Activated CD4-positive, CD25-positive, alpha-beta regulatory T cell treated with anti-CD3 and anti-CD28 coated beads, Interleukin-2, amount 50 U/mL, for 16 hours (primary cell): ENCODE measurements at regions not wholly inside any gene's neighbourhood (a gene's known extent, or its start where the extent isn't known, plus 50 kb on each side); places are given as distances from the start of the nearest gene placed in this dataset.

Source experiments
- DNase-seq: peaks from one replicate; pipeline ENCODE4 v3.0.0-alpha.2; 2020; ENCODE audit warnings: low read depth, low spot score

DNA sequence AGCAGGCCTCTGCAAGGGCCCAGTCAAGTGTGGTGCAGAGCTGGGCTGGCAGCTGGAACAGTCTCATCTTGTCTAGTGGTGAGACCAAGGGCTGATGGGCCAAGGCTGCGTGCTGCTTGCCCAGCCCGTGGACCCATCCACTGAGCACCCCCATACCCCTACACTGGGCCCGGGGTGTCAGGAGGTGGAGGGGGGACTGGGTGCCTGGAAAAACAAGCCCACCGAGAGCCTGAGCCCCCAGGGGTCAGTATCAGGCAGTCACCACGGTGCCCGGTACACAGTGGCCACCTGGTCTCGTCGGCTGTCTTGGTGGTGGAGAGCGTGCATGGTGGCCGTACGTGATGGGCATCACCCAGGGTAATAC is 238.3 kb downstream of the SEC14L1 start:
- DNase-seq: no peak

DNA sequence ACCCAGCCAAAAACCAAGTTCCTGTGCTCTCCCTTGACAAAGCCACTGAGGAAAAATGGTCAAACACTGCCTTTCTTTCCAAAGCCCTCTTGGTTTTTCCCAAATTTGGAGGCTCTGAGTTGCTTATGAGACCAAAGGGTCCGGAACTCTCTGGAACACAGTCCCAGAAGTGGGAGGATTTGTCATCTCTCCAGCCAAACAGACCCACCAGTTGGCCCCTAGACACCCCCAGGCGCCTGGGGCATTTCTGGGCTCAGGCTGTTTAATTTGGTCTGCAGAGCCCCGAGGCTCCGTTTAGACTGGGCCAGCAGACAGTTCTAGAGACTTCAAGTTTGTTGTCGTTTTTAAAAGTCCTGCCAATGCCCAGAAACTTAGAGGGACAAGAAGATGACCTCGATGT is 239.1 kb downstream of the SEC14L1 start:
- no peak for DNase-seq

DNA sequence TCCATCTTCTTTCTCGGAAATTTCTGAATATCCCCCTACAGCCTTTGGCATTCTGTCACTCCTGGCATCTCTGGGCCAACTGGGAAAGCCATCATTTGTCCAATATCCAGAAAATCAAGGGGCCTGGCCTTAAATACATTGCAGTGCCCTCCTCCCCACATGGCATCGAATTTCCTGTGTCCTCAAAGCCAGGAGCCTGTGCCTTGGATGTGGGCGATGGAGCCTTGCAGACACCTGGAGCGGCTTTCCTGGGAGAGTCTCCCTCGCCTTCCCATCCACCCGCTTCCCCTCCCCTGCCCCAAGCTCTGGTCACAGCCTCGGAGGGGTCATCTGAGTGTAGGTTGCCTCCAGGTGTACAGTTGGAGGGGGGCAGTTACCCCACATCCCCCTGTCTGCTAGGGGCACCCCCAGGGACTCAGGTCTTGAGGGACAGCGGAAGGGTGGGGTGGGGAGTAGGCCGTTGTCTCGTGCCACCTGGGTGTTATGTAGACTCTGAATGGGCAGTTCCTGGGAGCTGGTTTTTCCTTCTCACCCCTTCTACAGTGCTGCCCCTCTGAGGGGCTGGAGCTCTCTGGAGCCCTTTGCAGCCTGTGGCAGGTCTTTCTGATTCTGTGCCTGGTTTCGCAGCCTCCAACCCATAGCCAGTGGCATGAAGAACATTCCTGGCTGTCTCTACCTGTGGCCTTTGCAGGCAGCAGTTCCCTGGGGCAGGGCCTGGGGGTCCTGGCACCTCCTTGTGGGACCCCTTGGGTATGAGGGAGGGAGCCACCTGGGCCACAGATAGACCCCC is 239.8 kb downstream of the SEC14L1 start:
- no peak for DNase-seq

DNA sequence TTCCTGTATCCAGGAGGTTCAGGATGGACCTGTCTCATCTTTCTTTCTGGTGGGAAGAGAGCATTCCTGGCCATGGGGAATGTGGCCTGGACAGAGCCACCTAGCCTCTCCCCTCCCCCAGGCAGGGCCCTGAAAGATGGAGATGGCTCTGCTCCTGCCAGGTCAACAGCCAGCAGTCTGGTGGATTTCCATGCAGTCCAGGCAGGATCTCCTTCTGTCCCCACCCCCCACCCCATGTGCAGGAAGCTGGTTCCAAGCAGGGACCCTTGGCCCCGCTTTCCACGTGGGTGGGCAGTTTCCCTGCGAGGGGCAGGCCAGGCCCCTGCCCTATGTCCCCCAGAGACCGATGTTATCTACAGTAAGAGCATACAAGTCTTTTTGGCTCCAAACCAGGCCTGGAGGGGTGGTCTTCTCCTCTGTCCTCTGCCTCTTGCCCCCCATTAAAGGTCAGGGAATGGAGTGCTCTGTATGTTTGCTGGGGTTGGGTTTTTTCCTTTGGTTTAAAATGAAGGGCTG is 240.5 kb downstream of the SEC14L1 start:
- no peak for DNase-seq

DNA sequence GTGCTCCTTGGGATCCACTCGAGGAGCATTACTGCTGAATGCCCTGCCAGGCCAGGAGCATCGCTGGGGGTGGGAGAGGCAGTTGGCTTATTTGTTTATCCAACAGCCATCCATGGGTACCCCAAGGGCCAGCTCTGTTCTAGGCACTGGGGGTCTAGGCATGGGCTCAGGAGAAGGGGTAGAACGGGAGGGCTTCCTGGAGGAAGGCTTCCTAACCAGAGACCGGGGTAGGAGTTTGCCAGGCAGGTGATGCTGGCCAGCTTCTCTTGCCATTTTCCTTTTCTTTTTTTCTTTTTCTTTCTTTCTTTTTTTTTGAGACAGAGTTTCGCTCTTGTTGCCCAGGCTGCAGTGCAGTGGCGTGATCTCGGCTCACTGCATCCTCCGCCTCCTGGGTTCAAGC is 241.0 kb downstream of the SEC14L1 start:
- DNase-seq: no peak

DNA sequence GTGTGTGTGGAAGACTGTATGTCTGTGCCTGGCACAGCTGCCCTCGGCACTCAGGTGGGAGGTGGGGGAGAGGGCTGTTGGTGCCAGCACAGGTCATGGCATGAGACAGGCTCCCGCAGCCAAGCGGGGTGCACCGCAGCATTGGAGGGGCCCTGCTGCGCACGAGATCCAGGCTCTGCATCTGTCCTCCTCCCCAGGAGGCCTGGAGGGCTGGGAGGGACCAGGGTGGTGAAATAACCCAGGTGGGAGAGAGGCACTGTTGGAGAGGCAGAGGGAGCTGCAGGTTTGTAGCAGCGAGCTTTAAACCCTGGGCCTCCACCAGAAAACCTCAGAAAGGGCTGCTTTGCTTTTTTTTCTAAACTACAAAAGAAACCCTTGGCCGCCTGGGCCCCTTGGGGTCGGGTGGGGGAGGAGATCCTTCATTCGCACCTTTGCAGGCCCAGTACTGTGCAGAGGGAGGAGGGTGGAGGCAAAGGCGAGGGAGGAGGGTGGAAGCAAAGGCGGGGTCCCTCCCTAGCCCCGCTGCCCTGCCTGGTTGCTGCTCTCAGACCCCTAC is 241.7 kb downstream of the SEC14L1 start:
- no peak for DNase-seq

DNA sequence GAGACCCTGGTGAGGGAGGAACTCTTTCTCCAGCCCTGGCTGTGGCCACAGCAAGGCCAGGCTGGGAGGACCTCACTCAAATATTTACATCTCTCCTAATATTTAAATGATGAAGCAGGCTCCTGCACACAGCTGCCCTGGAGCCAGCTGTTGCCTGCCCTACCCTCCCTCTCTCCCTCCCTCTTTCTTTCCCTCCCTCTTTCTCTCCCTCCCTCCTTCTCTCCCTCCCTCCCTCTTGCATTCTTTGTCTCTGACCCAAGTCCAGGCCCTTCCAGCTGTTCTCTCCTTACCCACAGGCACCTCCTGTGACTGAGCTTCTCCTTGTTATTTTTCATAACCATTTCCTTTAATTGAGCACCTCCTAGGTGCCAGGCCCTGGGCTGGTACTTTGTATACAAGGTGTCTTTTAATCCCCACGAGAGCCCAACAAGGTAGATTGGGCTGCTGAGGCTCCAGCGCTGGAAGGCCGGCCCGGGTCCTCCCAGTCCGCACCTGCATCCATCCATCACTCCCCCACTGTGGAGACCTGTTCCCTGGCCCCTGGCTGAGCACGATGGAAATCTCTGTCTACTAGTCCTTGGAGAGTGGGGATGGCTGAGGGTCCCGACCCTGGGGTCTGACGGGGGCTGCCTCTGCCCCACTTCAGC is 242.3 kb downstream of the SEC14L1 start:
- no peak for DNase-seq

DNA sequence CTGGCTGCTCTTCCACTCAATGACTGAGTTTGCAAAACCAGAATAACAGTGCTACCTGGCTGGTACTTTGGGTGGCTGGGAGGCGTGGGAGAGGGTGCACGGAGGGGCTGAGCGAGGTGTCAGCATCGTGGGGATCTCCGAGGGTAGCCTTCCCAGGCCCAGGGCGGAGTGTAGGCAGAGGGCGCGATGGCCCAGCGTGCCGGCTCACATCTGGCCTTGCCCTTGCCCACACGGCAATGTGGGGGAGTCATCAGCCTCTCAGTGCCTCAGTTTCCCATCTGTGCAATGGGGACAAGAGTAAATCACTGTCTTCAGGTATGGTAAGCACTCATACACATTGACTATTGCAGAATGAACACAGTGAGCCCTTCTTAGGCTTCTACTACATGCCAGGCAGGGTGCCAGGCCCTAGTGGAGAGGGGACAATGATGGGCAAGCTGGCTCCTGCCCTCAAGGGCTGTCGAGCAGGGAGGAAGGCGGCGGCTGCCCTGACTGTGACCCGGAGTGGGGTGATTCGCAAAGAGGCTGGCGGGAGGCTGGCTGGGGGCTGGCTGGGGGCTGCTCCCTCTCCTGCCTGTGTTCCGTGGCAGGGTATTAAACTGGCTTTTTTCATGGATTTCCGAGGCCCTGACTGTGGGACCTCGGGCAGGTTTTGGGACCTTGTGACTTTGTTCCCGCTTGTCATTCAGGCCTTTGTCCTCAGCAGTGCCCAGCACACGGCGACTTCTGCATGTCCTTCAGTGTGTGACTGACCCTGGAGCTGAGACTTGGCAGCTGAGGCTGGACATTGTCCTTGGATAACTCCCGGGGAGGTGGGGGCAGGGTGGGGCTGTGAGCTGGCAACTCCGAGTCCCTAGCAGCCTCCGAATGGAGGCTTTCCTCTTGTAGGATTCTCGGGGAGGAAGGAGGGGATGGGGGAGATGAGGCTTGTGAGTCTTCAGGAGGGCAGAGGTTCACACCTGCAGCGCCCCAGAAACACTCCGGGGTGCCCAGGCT is 243.1 kb downstream of the SEC14L1 start:
- no peak for DNase-seq

DNA sequence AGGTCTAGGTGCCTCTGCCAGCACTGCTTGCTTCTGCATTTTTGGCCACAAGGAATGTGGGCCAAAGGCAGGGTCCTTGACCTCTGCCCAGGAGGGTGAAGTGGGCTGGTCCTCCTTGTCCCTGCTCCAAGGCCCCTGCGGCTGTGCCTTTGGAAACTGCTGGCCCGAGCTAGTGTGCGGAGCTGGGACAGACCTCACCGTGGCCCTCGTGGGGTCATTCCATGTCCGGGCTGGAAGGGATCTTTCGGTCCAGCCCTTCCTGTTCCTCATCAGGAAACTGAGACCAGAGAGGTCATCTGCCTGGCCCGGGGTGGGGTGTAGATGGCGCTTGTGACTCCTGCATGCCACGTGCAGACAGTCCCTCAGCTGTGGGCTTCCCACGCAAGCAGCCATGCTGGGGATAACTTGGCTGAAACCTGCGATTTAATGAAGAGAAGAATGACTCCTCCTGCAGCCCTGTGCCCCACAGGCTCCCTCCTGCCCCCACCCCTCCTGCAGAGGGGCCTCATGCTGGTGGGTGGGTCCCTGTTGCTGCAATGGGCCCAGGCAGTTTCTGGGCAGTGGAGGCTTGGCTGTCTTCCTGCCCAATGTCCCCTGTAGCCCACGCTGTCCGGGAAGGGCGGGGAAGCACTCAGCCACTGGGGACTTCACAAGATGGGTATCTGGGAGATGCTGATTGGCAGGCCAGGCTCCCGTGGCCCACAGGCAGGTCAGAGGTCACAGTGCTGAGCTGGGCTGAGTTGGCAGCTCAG is 245.2 kb downstream of the SEC14L1 start:
- no peak for DNase-seq

DNA sequence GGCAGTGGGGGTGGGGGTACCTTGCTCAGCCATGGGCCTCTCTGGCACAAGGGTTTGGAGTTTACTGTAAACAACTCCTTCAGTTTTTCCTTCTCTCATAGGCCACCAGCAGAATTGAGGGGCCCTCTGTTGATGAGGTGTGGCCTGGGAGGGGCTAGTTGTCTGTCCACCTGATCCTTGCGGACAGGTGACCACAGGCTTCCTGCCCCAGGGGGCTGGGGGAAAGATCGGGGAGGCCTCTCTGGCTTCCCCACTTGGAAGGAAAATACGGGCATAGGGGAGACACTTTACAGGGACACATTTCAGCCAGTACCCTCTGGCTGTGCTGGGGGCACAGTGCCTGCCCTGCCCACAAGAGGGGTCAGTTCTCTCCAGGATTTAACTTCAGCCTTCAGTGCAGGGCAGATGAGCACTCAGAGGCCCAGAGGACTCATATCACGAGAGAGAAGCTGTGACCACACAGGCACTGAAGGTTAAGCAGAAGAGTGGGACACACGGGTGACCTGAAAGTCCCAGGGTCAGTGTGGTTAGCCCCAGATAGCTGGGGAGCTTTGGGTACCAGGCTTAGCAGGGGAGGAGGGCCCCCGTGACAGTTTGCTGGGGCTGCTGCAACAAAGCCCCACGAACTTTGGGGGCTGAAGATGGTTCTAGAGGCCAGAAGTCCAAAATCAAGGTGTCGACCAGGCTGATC is 245.9 kb downstream of the SEC14L1 start:
- no peak for DNase-seq

DNA sequence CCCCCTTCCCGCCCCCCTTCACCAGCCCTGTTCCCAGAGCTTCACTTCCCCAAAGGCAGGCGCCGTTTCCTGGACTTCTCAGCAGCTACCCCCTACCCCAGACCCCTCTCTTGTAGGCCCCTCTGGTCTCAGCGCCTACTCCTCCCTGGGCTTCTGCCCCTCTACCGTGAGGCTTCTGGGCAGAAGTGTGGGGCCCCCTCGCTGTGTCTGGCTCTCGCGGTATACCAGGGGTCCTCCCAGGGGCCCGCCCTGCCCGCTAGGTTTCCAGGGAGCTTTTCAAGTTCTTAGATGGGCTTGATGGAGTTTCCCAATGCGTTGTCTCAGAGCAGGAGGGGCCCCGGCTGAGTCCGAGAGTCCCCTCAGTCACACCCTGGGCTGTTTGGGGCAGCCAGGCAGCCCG is 247.1 kb downstream of the SEC14L1 start:
- no peak for DNase-seq

DNA sequence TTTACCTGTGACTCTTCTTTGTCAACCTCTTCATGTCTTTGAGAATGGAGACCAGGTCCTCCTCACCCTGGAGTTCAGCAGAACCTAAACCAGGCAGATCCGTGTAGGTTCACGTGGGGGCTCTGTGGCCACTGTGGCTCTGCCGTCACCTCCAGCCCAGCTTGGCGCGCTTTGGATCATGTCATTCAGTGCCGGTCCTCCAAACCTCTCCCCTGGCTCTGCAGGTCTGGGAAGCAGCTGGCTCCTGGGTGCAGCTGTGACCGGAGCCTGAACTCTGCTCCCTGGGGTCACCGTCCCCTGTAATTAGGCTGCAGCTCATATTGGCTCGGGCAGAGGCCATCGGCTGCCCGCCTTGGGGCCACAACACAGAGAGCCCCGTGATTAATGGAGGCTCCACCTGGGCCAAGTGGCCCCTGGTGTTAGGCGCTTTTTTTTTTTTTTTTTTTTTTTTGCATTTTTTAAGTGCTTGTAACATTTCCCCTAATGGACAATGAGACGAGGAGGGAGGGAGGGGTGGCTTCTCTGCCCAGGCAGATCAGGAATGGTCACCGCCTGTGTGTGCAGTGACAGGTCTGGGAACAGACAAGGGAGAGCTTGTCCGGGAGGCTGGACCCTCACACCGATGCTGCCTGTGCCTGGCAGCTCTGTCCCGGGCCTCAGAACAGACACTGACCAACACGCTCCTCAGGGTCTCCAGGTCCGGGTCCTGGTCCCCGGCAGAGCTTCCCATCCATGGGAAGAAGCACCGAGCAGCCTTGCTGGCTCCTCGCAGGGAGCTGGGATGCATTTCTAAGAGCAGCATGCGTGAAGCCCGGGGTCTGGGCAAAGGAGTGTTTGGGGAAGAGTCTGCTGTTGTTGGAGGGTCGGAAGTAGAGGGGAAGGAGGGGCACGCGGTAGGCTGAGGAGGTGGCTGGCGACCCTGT is 247.9 kb downstream of the SEC14L1 start:
- DNase-seq: no peak

DNA sequence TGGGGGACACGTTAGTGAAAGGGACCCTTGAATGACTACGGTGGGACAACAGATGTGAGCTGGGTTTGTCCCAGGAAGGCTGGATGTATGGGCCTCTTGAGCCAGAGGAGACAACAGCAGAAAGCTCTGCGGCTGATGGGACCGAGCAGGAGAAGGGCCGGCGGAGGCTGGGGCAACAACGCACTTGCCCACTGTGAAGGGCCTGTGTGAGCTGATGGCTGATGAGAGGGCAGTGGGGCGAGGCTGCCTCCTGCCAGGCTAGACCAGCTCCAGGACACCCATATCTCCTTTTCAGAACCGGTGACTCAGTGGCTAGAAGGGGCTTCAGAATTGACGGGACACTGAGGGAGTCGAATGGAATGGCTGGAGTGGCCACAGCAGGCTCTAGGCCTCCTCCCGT is 250.1 kb downstream of the SEC14L1 start:
- no peak for DNase-seq

DNA sequence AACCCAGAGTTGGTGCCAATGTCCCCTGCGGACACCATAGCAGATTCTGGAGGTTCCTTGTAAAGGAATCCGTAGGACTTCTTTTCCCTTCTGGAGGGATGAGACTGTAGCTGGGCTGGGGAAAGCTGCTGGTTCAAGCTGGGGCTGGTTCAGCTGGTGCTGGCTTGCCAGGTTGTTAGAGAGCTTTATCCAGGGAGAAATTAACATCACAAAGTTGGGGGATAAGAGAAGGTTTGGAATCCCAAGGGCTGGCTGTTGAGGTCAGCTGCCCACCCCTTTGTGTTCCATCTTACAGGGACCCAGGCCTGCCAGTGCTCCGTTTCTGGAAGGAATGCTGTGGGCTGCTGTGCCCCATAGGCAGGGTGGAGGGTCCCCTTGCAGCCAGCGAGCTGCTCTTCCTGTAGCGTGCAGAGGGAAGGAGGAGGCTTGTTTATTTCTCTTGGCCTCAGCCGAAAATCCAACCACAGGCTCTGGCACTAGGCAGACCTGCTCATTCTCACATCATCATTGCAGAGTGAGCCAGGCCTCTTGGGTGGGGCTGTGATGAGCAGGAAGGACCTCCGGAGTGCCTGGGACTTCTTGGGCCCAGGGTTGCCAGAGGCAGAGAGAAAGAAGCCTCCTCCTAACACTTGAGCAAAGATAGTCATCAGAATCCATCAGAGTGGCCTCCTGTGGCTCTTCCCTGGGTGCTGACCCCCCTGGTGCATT is 251.1 kb downstream of the SEC14L1 start:
- DNase-seq: no peak

DNA sequence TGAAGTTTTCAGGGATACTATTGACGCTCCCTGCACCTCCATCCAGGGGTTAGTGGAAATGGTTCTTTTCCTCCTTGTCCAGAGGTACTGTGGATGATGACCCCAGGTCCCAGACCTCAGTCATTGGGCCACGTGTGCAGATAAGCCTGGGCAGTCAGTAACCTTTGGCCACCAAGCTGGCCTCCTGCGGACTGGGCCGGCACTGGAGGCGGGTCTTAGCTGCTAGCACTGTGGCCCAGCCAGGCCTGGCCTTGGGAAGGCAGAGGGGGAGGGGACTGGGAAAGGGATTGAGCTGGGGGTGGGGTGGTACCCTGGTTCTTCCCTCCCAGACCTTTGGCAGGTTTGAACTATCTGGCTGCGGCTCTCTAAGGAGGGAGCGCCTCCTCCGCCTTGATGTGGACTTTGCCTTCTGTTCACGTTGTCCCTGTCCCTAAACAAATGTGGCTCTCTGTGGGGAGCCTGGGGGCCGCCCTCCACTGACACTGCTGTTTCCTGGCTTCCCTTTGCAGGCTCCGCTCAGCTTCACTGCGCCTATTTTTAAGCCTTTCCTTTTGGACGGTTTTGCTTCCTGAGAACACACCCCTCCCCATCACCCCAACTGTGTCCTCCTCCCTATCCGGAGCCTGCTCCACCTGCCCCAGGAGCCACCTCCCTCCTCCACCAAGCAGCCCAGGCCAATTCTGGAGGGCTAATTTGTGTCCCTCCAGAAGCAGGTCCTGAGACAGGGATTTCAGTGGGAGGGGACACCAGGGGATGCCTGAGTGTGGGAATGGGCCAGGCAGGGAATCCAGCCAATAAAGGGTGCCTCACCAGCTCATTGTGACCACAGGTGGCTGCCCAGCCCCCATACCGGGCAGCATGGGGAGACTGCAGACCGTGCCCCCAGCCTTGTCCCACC is 251.9 kb downstream of the SEC14L1 start:
- DNase-seq: no peak

DNA sequence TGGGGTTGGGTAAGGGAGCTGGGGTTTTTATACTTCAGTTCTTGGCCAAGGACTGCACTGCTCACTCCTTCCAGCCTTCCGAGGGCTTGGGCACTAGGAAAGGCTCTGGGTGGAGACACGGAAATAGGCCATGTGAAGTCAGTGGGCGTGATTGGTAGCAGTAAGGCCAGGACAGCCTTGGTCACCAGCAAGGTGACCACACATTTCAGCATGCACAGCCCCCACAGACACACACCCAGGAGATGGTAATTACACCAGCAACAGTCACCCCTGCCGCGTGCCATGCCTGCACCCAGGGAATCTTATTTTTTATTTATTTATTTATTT is 252.5 kb downstream of the SEC14L1 start:
- DNase-seq: no peak

DNA sequence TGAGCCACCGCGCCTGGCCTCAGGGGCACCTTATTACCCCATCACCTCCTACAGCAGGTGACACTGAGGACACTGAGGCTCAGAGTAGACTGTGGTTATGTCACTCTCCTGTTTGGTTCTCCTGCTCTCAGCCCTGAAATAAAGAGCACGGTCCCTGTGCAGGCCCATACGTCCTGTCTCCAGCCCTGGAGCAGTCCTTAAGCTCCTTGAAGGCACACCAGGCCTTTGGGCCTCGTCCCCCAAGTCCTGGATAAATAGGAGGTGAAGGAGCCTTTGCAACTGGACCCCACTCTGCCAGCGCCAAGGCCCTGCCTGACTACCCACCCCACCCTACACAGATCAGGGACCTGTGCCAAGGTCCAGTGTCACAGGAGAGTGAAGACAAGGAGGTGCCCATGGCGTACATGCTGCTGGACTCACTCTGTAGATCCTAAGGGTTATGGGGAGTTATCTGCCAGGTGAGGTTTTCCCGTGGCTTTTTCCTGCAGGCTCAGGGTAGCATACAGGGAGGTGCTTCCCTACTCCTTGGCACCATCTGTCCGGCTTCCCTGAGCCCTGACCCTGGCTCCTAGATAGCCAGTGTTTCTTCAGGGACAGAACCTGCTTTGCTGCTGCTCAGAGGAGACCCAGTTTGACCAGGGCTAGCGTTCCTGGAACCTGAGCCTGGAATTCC is 253.2 kb downstream of the SEC14L1 start:
- no peak for DNase-seq
